Ectodermal cell (in vitro differentiated cells): ENCODE measurements at regions not wholly inside any gene's neighbourhood (a gene's known extent, or its start where the extent isn't known, plus 50 kb on each side); places are given as distances from the start of the nearest gene placed in this dataset.

ENCODE experiments used
- H3K27ac ChIP-seq: 2 replicates; pipeline ENCODE4 v1.7.0; 2013; ENCODE audit warnings: mild to moderate bottlenecking, low read depth, low read length; ENCODE audit not compliant: insufficient read depth, poor library complexity, severe bottlenecking
- H3K27me3 ChIP-seq: 2 replicates; pipeline ENCODE4 v1.7.0; 2013; ENCODE audit warnings: mild to moderate bottlenecking, low read length; ENCODE audit not compliant: insufficient read depth, control insufficient read depth, poor library complexity, severe bottlenecking
- H3K36me3 ChIP-seq: one replicate; pipeline ENCODE4 v1.7.0; 2013; ENCODE audit warnings: low read length; ENCODE audit not compliant: control insufficient read depth, insufficient read depth
- H3K4me1 ChIP-seq: one replicate; pipeline ENCODE4 v1.7.0; 2013; ENCODE audit warnings: low read length; ENCODE audit not compliant: control insufficient read depth, insufficient read depth
- H3K4me3 ChIP-seq: 2 replicates; pipeline ENCODE4 v1.7.0; 2013; ENCODE audit warnings: low read depth, low read length, control low read depth; ENCODE audit not compliant: insufficient read depth
- H3K9me3 ChIP-seq: 2 replicates; pipeline ENCODE4 v1.7.0; 2013; ENCODE audit warnings: mild to moderate bottlenecking, low read length, moderate library complexity; ENCODE audit not compliant: control insufficient read depth
- WGBS, 2 experiments: methylation state at CpG; one replicate each; pipeline ENCODE4 v1.1.7; 2013; ENCODE audit warnings: missing lambda C conversion rate in 2 of 2; 5-methylcytosine and 5-hydroxymethylcytosine counted together

DNA sequence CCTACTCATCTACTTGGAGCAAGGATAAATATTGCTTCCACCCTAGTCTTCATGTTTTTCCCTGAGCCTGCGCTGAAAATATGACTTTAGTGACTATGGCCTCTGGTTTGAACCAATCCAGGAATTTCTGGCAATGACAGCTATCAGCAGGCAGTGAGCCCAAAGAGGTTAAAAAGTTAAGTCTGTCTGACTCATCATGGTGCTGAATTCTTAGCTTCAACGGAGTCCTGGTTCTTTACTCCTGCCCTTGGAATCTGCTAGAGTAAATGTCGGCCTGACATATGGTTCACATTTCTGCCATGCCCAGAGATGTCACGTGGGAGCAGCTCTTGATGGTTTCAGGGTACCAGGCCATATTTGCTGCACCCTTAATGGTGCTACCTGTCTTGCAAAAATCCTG is 351.6 kb upstream of the PLXNA2 start:
- Histone ChIP-seq H3K9me3 (no peaks in the 10 kb centered on the region), H3K27ac (no peak overlapping the region), H3K4me1 (peaks cover 15% of the 10 kb centered on the region), H3K4me3 (no peak overlapping the region), H3K36me3 (no peaks in the 10 kb centered on the region), H3K27me3 (no peaks in the 10 kb centered on the region)
- WGBS, 2 experiments: 88 to 90% methylated on average over 4 of the region's 4 CpGs

DNA sequence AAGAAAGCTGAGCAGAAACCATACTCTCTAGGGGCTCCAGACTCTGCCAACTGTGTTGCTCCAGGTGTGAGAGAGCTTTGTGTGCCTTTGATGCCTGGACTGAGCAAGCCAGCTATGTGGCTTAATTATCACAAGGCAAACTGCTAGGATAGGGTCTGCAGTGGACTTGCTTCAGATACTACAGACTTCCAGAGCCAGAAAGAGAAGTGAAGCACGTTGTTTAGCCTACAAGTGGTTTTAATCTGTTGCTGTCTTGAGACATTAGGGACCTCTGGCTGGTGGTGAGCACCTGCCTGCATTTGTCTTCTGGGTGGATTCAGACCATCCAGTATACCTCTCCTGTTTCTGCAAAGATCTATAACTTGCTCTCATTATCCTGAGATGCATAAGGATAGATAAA is 353.4 kb upstream of the PLXNA2 start:
- Histone ChIP-seq H3K27me3 (no peaks in the 10 kb centered on the region), H3K4me3 (no peak overlapping the region), H3K9me3 (no peaks in the 10 kb centered on the region), H3K4me1 (peaks cover 31% of the 10 kb centered on the region), H3K27ac (no peak overlapping the region), H3K36me3 (no peaks in the 10 kb centered on the region)
- WGBS, 2 experiments: 86 to 89% methylated on average over 1 of the region's 1 CpG

DNA sequence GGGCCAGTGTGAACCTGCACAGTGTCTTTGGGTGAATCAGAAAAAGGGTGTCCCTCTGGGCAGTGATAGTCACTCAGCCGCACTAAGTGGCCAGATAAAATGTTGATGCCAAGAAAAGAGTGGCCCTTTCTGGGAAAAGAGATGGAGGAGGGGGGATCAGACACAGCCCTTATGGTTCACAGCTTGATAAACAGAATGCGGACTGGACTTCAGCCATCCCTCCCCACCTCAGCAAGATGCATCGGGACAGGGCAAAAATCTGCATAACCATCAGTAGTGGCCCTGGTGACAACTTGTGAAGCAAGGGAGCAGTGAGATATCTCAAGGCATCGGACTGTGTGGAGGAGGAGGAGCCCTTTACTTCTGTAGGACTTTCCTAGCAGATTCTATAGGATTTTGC is 353.8 kb upstream of the PLXNA2 start:
- peaks cover 31% of the 10 kb centered on the region for H3K4me1 ChIP-seq
- 92 to 93% methylated on average over 4 of the region's 4 CpGs for WGBS, 2 experiments
- H3K4me3 ChIP-seq: no peak overlapping the region
- no peaks in the 10 kb centered on the region for H3K9me3 ChIP-seq
- H3K27ac ChIP-seq: no peak overlapping the region
- H3K27me3 ChIP-seq: no peaks in the 10 kb centered on the region
- H3K36me3 ChIP-seq: no peaks in the 10 kb centered on the region

DNA sequence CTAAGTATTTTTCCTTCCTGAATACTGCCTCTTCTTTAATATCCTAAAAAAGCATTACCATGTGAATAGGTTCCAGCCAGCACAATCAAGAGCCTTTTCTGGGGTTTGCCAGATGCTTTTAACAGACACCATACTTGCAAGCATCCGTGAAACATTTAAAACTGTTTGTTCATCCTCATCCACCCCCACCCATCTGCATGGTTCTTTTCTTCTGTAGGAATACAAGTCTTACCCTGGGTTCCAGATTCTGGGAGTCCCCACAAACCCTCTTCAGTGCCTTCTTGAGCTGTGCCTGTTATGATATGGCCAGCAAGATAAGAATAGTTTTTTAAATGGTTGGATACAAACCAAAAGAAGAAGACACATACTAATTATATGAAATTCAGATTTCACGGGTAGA is 354.9 kb upstream of the PLXNA2 start:
- Histone ChIP-seq H3K27ac (no peak overlapping the region), H3K4me3 (no peak overlapping the region)
- 83 to 85% methylated on average over 2 of the region's 2 CpGs for WGBS, 2 experiments

DNA sequence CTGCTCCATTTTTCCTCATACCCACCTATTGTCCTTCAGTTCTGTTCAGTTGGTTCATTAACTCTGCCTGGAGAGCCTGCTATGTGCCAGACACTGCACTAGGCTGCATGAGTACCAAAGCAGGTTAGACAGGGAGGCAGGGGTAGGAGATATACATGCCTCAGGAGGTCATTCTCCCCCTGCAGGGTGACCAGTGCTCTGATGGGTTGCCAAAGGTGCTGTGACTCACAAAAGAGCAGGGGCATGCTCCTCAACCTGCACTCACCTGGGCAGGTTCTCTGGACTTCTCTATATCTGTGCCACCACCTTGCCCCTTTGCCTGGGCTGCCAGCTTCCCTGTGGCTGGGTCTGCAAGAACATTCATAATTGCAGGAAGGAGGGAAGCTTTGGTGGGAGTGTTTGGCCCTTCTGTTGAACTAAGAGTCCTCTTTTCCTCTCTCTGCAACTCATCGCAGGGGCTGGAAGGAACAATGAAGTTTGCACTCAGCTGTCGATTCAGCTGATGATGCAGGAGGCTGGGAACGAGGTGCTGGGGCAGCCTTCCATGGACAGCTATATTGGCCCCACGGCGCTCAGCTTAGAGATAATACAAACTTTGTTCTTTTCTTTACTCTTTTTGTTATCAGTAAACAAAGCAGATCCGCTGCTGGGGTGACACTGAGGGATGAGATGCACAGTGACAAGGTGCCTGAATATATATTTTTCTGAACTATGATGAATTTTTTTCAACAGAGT is 356.4 kb upstream of the PLXNA2 start:
- H3K4me1 ChIP-seq: peaks cover 31% of the 10 kb centered on the region
- H3K36me3 ChIP-seq: no peaks in the 10 kb centered on the region
- no peaks in the 10 kb centered on the region for H3K27me3 ChIP-seq
- H3K27ac ChIP-seq: no peak overlapping the region
- 57 to 61% methylated on average over 6 of the region's 6 CpGs for WGBS, 2 experiments
- H3K4me3 ChIP-seq: no peak overlapping the region
- no peaks in the 10 kb centered on the region for H3K9me3 ChIP-seq

More for the DNA sequence above, 354.9 kb upstream of the PLXNA2 start:
- no peaks in the 10 kb centered on the region for H3K9me3 ChIP-seq
- H3K27me3 ChIP-seq: no peaks in the 10 kb centered on the region
- no peaks in the 10 kb centered on the region for H3K36me3 ChIP-seq
- H3K4me1 ChIP-seq: peaks cover 31% of the 10 kb centered on the region

DNA sequence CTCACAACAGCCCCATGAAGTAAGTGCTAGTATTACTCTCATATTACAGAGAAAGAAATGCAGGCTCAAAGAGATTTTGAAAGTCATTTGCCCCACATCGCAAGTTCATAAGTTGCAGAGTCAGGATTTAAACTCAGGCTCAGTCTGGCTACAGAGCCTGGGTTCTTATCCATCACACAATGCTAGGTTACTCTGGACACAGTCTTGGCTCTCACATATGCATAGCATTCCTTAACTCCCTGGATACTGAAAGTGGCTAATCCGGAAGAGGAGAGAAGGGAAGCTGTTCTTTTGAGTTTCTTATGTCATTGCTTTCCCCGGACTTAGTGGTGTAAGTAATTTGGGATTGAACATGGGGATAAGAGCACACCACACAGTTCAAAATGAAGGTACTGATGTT is 357.4 kb upstream of the PLXNA2 start:
- H3K4me1 ChIP-seq: peaks cover 31% of the 10 kb centered on the region
- no peak overlapping the region for H3K27ac ChIP-seq
- H3K36me3 ChIP-seq: no peaks in the 10 kb centered on the region
- H3K27me3 ChIP-seq: no peaks in the 10 kb centered on the region
- H3K4me3 ChIP-seq: no peak overlapping the region
- WGBS, 2 experiments: 56 to 68% methylated on average over 3 of the region's 3 CpGs
- H3K9me3 ChIP-seq: no peaks in the 10 kb centered on the region

DNA sequence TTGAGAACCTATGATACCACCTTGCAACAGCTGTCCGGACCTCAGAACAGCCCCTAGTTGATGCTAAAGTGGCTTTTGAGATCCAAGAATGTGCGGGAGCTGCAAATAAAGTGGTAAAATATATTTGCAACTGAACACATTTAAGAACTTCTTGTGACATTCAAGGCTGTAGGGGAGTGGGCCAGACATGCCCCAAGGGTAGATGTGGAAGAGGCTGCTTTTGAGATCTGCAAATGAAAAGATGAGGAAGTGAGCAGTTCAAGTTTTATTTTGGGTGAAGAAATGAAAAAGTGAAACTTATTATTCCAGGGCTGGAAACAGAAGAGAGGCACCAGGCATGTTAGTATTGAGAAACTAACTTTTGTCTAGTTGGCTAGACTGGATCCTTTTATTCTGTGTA is 359.5 kb upstream of the PLXNA2 start:
- 93 to 100% methylated on average over 2 of the region's 2 CpGs for WGBS, 2 experiments
- Histone ChIP-seq H3K27me3 (no peaks in the 10 kb centered on the region), H3K4me3 (no peak overlapping the region), H3K27ac (no peak overlapping the region), H3K36me3 (no peaks in the 10 kb centered on the region), H3K9me3 (no peaks in the 10 kb centered on the region), H3K4me1 (peaks cover 24% of the 10 kb centered on the region)

DNA sequence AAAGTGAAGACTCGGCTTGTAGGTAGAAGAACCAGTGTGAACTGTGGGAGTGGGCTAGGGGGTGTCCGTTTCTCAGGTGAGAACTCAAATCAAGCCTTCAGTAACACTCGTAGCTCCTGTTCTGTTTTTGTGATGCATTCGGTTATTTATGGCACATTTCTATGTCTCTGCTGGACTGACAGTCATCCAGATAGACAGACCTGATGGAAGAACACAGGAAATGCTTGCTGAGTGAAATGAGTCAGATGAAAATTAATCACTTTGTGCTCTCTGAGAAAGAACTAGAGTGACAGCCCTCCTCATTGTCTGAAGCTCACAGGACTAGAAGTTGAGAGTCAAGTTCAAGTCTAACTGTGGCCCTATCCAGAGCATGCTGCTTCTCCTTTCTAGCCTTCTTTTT is 360.1 kb upstream of the PLXNA2 start:
- Histone ChIP-seq H3K27me3 (no peaks in the 10 kb centered on the region), H3K4me3 (no peak overlapping the region), H3K27ac (no peak overlapping the region), H3K36me3 (no peaks in the 10 kb centered on the region), H3K4me1 (peaks cover 23% of the 10 kb centered on the region), H3K9me3 (no peaks in the 10 kb centered on the region)
- 70 to 71% methylated on average over 4 of the region's 4 CpGs for WGBS, 2 experiments

DNA sequence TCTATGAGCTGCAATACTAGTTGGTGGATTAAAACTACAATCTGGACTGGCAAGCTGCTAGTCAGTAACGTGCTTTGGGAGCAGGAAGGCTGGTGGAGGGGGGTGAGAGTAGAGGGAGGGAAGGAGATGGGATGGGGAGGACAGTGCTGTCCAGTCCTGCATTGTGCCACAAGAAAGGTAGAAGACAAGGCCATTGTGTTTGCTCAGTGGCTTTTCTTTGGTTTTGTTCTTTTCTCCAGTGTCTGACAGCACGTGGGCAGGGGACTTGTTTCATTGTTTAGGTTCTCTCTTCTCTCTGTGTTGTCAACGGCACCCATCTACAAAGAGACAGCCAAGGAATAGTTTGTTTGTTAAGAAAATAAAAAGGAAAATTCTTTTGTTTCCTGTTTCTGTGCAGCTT is 362.8 kb upstream of the PLXNA2 start:
- H3K9me3 ChIP-seq: no peaks in the 10 kb centered on the region
- 48 to 65% methylated on average over 2 of the region's 3 CpGs for WGBS, 2 experiments
- H3K27ac ChIP-seq: no peak overlapping the region
- no peaks in the 10 kb centered on the region for H3K27me3 ChIP-seq
- no peaks in the 10 kb centered on the region for H3K36me3 ChIP-seq
- peaks cover 6% of the 10 kb centered on the region for H3K4me1 ChIP-seq
- H3K4me3 ChIP-seq: no peak overlapping the region

DNA sequence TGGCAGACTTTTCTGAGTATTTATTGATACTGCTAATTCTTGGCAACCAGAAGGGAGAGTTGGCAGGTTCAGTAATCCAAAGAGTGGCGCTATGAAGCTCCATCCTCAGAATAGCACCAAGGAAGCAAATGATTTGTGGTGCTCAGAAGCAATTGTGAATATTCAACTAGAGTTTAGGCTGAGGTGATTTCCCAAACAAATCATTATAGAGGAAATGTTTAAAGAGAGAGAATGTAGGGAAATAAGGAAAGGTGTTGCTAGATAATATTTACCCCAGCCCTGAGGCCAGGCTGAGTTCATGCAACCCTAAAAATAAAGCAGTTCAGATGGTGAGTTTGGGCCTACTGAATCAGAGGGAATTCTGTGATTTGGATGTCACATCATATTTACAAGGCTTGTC is 363.4 kb upstream of the PLXNA2 start:
- no peaks in the 10 kb centered on the region for H3K4me1 ChIP-seq
- no peaks in the 10 kb centered on the region for H3K36me3 ChIP-seq
- no peaks in the 10 kb centered on the region for H3K27me3 ChIP-seq
- H3K4me3 ChIP-seq: no peak overlapping the region
- no peak overlapping the region for H3K27ac ChIP-seq
- 96 to 97% methylated on average over 1 of the region's 1 CpG for WGBS, 2 experiments
- H3K9me3 ChIP-seq: no peaks in the 10 kb centered on the region

DNA sequence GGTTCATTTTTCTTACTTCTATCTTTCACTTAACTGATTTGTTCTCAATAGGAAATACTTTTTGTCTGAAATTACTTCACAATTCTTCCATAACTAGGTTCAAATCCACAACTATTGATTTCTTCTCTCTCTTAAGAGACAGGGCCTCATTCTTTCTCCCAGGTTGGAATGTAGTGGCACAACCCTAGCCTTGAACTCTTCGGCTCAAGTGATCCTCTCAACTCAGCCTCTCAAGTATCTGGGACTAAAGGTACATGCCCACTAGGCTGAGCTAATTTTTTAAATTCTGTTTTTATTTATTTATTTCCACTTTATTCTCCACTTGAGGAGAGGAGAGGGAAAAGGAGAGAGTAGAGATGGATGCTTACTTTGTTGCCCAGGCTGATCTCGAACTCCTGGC is 370.4 kb upstream of the PLXNA2 start:
- Histone ChIP-seq H3K36me3 (no peaks in the 10 kb centered on the region), H3K4me1 (no peaks in the 10 kb centered on the region), H3K9me3 (no peaks in the 10 kb centered on the region), H3K27ac (no peak overlapping the region), H3K4me3 (no peak overlapping the region), H3K27me3 (no peaks in the 10 kb centered on the region)
- 96% methylated on average over 2 of the region's 2 CpGs for WGBS, 2 experiments
